Keratinocyte (primary cell): ENCODE measurements at regions not wholly inside any gene's neighbourhood (a gene's known extent, or its start where the extent isn't known, plus 50 kb on each side); places are given as distances from the start of the nearest gene placed in this dataset.

Experiments used
- DNase-seq: peaks from one replicate; pipeline ENCODE4 v3.0.0-alpha.2; 2011; ENCODE audit warnings: low read depth, missing footprints, low spot score
- FAIRE-seq: peaks from 2 replicates; lab custom pipeline; 2011; peaks lifted over from hg19 to GRCh38; lab: Jason Lieb, UNC
- H2AFZ ChIP-seq: 2 replicates; pipeline ENCODE4 v1.6.0; 2012; ENCODE audit warnings: low read length, control low read depth, inconsistent platforms; ENCODE audit not compliant: control insufficient read depth
- H3K27ac ChIP-seq: 2 replicates; pipeline ENCODE4 v1.5.1; 2011; ENCODE audit warnings: low read length; ENCODE audit not compliant: control insufficient read depth, insufficient read depth
- H3K27me3 ChIP-seq: 3 replicates; pipeline ENCODE4 v1.6.0; 2011; ENCODE audit warnings: low read length; ENCODE audit not compliant: control insufficient read depth, insufficient read depth; ENCODE audit errors: extremely low read depth
- H3K36me3 ChIP-seq, 2 experiments: 2 replicates in 1 of 2; 3 replicates in 1 of 2; pipeline ENCODE4 v1.5.1; 2011; ENCODE audit warnings: low read length in 2 of 2, mild to moderate bottlenecking in 1 of 2; ENCODE audit not compliant: control insufficient read depth in 2 of 2, insufficient read depth in 2 of 2; ENCODE audit errors: extremely low read depth in 1 of 2
- H3K4me1 ChIP-seq: 3 replicates; pipeline ENCODE4 v1.5.1; 2011; ENCODE audit warnings: low read length; ENCODE audit not compliant: control insufficient read depth, insufficient read depth; ENCODE audit errors: extremely low read depth
- H3K4me2 ChIP-seq: 3 replicates; pipeline ENCODE4 v1.6.0; 2011; ENCODE audit warnings: low read depth, low read length; ENCODE audit not compliant: control insufficient read depth, insufficient read depth; ENCODE audit errors: extremely low read depth
- H3K4me3 ChIP-seq, 3 experiments: fragments of 200-600 bp in 1 of 3; sonication (generic) in 1 of 3; 2 replicates in 2 of 3; 3 replicates in 1 of 3; pipeline ENCODE4 v1.5.1; 2011 to 2016; ENCODE audit warnings: low read length in 3 of 3, mild to moderate bottlenecking in 3 of 3, control low read depth in 2 of 3, inconsistent platforms in 1 of 3, low read depth in 1 of 3, mixed read lengths in 1 of 3, mixed run types in 1 of 3, moderate library complexity in 1 of 3; ENCODE audit not compliant: control insufficient read depth in 2 of 3, insufficient read depth in 2 of 3; ENCODE audit errors: extremely low read depth in 1 of 3
- H3K79me2 ChIP-seq: 2 replicates; pipeline ENCODE4 v1.6.0; 2012; ENCODE audit warnings: low read length; ENCODE audit not compliant: control insufficient read depth, insufficient read depth
- H3K9ac ChIP-seq: 3 replicates; pipeline ENCODE4 v1.6.0; 2011; ENCODE audit warnings: low read length; ENCODE audit not compliant: control insufficient read depth, insufficient read depth; ENCODE audit errors: extremely low read depth
- H3K9me1 ChIP-seq: 3 replicates; pipeline ENCODE4 v1.6.0; 2011; ENCODE audit warnings: low read length; ENCODE audit not compliant: control insufficient read depth, insufficient read depth; ENCODE audit errors: extremely low read depth
- H3K9me3 ChIP-seq: 2 replicates; pipeline ENCODE4 v1.5.1; 2012; ENCODE audit warnings: low read depth, low read length; ENCODE audit not compliant: control insufficient read depth
- H4K20me1 ChIP-seq: 3 replicates; pipeline ENCODE4 v1.6.0; 2011; ENCODE audit warnings: low read length; ENCODE audit not compliant: control insufficient read depth, insufficient read depth; ENCODE audit errors: extremely low read depth
- EZH2 ChIP-seq: IDR thresholded peaks from one replicate; pipeline ENCODE4 v1.6.1; 2012; ENCODE audit warnings: inconsistent platforms, mild to moderate bottlenecking, low read length, moderate library complexity
- dilution Hi-C: fragments of 300-500 bp; cut with MboI; formaldehyde crosslinking; loops from one replicate; pipeline ENCODE4 v1.7.0; 2020; ENCODE audit warnings: low sequenced_read_pairs; ENCODE audit not compliant: extremely low pct_ligation_motif_present
- TF ChIP-seq, protein P1 (sequence below), 3 experiments: IDR thresholded peaks in 1 of 3; conservative IDR thresholded peaks in 1 of 3; optimal IDR thresholded peaks in 1 of 3; 2 replicates in 2 of 3; 3 replicates in 1 of 3; pipeline versions ENCODE3 to v1.5.1; 2011; ENCODE audit warnings: low read length in 3 of 3, mild to moderate bottlenecking in 3 of 3, moderate library complexity in 2 of 3, control low read depth in 1 of 3, inconsistent platforms in 1 of 3; ENCODE audit not compliant: insufficient read depth in 2 of 3; ENCODE audit errors: extremely low read depth in 1 of 3

DNA sequence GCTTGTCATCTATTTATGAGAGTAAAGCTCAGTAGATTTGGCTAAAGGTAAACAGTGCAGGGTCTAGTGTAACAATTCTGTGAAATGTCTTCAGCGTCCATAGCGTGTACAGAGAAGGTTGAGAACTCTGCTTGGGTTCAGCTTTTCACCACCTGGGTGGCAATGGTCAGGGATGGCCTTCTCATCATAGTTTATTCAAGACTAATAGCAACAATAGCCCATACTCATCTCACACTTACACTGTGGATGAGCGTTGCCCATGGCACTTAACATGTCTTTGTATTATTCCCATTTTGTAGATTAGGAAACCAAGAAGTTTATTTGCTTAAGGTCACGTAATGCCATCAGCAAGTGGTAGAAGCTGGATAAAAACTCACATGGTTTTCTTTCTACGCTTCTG lies 106.8 kb upstream of the RND3 start:
- FAIRE-seq = no peak
- H3K9me3 ChIP-seq = no peaks in the 10 kb centered on the region
- H2AFZ ChIP-seq = no peak overlapping the region
- TF ChIP-seq, protein P1, sequence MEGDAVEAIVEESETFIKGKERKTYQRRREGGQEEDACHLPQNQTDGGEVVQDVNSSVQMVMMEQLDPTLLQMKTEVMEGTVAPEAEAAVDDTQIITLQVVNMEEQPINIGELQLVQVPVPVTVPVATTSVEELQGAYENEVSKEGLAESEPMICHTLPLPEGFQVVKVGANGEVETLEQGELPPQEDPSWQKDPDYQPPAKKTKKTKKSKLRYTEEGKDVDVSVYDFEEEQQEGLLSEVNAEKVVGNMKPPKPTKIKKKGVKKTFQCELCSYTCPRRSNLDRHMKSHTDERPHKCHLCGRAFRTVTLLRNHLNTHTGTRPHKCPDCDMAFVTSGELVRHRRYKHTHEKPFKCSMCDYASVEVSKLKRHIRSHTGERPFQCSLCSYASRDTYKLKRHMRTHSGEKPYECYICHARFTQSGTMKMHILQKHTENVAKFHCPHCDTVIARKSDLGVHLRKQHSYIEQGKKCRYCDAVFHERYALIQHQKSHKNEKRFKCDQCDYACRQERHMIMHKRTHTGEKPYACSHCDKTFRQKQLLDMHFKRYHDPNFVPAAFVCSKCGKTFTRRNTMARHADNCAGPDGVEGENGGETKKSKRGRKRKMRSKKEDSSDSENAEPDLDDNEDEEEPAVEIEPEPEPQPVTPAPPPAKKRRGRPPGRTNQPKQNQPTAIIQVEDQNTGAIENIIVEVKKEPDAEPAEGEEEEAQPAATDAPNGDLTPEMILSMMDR (optimal IDR thresholded peaks at IDR 0.05 in 1 of 3, IDR thresholded peaks at IDR 0.05 in 1 of 3, conservative IDR thresholded peaks at IDR 0.05 in 1 of 3; ENCODE audit: extremely low read depth in 1 of 3, insufficient read depth in 2 of 3, low read length in 3 of 3) = no peak
- no peak for TF ChIP-seq EZH2
- no peaks in the 10 kb centered on the region for H3K4me1 ChIP-seq
- H3K4me2 ChIP-seq = no peak overlapping the region
- H4K20me1 ChIP-seq = no peaks in the 10 kb centered on the region
- no peak overlapping the region for H3K4me3 ChIP-seq
- H3K27ac ChIP-seq = no peak overlapping the region
- dilution Hi-C loops = no loop called here
- no peaks in the 10 kb centered on the region for H3K27me3 ChIP-seq
- no peaks in the 10 kb centered on the region for H3K9me1 ChIP-seq
- no peaks in the 10 kb centered on the region for H3K36me3 ChIP-seq
- DNase-seq = no peak
- H3K79me2 ChIP-seq = no peaks in the 10 kb centered on the region
- no peak overlapping the region for H3K9ac ChIP-seq

DNA sequence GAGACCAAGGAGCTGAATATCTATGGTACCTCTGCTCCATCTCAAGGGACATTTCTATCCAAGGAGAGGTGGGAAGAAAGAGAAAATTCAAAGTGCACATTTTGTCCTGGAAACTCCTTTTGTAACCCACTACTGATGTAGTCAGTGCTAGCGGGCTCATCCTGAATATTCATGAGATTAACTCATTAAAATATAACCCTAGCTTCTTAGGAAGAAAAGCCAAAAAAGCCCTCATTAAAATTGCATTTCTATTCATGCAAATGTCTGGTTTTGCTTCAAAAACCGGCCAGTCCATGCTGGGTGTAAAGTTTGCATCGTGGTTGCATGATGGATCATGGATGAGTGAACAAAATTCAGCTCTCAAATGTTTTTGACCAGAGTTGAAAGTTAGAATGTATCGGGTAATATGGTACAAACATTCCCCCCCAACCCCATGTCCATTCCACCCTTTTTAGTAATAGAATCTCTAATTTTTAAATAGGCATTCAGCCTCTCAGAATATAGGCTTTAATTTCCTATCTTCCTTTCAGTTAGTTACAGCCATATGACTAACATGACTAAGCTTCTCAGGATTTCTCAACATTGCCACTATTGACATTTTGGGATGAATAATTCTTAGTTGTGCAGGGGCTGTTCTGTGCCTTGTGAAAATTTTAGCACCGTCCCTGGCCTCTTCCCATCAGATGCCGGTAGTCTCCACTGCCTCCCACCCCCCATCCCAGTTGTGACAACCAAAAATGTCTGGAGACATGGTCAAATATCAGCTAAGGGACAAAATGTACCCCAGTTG lies 104.2 kb upstream of the RND3 start:
- H4K20me1 ChIP-seq = no peaks in the 10 kb centered on the region
- no peak overlapping the region for H3K4me3 ChIP-seq
- H3K27me3 ChIP-seq = no peaks in the 10 kb centered on the region
- no peaks in the 10 kb centered on the region for H3K9me1 ChIP-seq
- dilution Hi-C loops = no loop called here
- FAIRE-seq = no peak
- no peak for TF ChIP-seq EZH2
- TF ChIP-seq, protein P1 (optimal IDR thresholded peaks at IDR 0.05 in 1 of 3, IDR thresholded peaks at IDR 0.05 in 1 of 3, conservative IDR thresholded peaks at IDR 0.05 in 1 of 3; ENCODE audit: extremely low read depth in 1 of 3, insufficient read depth in 2 of 3, low read length in 3 of 3) = no peak
- H3K79me2 ChIP-seq = no peaks in the 10 kb centered on the region
- H3K27ac ChIP-seq = no peak overlapping the region
- H2AFZ ChIP-seq = no peak overlapping the region
- no peaks in the 10 kb centered on the region for H3K36me3 ChIP-seq
- H3K9ac ChIP-seq = no peak overlapping the region
- H3K4me2 ChIP-seq = no peak overlapping the region
- H3K4me1 ChIP-seq = peaks cover 7% of the 10 kb centered on the region
- no peaks in the 10 kb centered on the region for H3K9me3 ChIP-seq
- DNase-seq = no peak
